WTC11 (cell line): ENCODE measurements at regions not wholly inside any gene's neighbourhood (a gene's known extent, or its start where the extent isn't known, plus 50 kb on each side); places are given as distances from the start of the nearest gene placed in this dataset.

ENCODE experiments used
- ATAC-seq: fragments of 200-7000 bp; cut with Tn5 transposase; 2 replicates; pipeline ENCODE4 v1.10.0; 2021; ENCODE audit warnings: mild to moderate bottlenecking, moderate library complexity
- CTCF ChIA-PET: fragments of 300-600 bp; sonication (Branson Sonifier 250); formaldehyde crosslinking; loops from one replicate; lab custom pipeline; 2021; ENCODE audit warnings: antibody characterized with exemption; lab: Charles Lee
- POLR2A ChIA-PET: fragments of 350-600 bp; sonication (Branson Sonifier 250); formaldehyde crosslinking; loops from one replicate; lab custom pipeline; 2021; ENCODE audit warnings: antibody characterized with exemption; lab: Charles Lee
- DNase-seq: peaks from one replicate; pipeline ENCODE4 v3.0.0; 2021; ENCODE audit warnings: low spot score
- H3K27ac Mint-ChIP-seq: 2 replicates; pipeline ENCODE4 v1.8.0; 2021; ENCODE audit warnings: mixed read lengths
- H3K27me3 Mint-ChIP-seq: 2 replicates; pipeline ENCODE4 v1.8.0; 2021; ENCODE audit warnings: low read depth, mild to moderate bottlenecking, moderate library complexity, mixed read lengths
- H3K36me3 Mint-ChIP-seq: 2 replicates; pipeline ENCODE4 v1.8.0; 2021; ENCODE audit warnings: mixed read lengths
- H3K4me1 Mint-ChIP-seq: 2 replicates; pipeline ENCODE4 v1.8.0; 2022; ENCODE audit warnings: mixed read lengths
- H3K4me3 Mint-ChIP-seq: 2 replicates; pipeline ENCODE4 v1.8.0; 2021; ENCODE audit warnings: mild to moderate bottlenecking, moderate library complexity, mixed read lengths
- H3K9me3 Mint-ChIP-seq: 2 replicates; pipeline ENCODE4 v1.8.0; 2021; ENCODE audit warnings: mixed read lengths
- AR ChIP-seq: fragments of 250-450 bp; sonication (Bioruptor Pico); IDR thresholded peaks from 2 replicates; pipeline ENCODE4 v1.9.0; 2021; ENCODE audit warnings: mild to moderate bottlenecking
- CTCF ChIP-seq: fragments of 200-600 bp; IDR thresholded peaks from 2 replicates; pipeline ENCODE4 v1.8.0; 2022; ENCODE audit warnings: antibody characterized with exemption
- E2F4 ChIP-seq: sonication (generic); formaldehyde crosslinking; IDR thresholded peaks from 2 replicates; pipeline ENCODE4 v1.8.1; 2022; ENCODE audit warnings: low read depth, mild to moderate bottlenecking, moderate library complexity, missing genetic modification reagents, borderline replicate concordance
- E2F5 ChIP-seq: sonication (generic); formaldehyde crosslinking; IDR thresholded peaks from 2 replicates; pipeline ENCODE4 v1.8.1; 2022; ENCODE audit warnings: mild to moderate bottlenecking, moderate library complexity, missing genetic modification reagents
- EMX1 ChIP-seq: fragments of 250-450 bp; sonication (Bioruptor Pico); IDR thresholded peaks from 2 replicates; pipeline ENCODE4 v1.8.0; 2021; ENCODE audit warnings: mild to moderate bottlenecking
- GRHL2 ChIP-seq: fragments of 250-450 bp; sonication (Bioruptor Pico); IDR thresholded peaks from 2 replicates; pipeline ENCODE4 v1.8.0; 2022; ENCODE audit warnings: mild to moderate bottlenecking, moderate library complexity; ENCODE audit not compliant: insufficient replicate concordance, severe bottlenecking
- HMGA2 ChIP-seq: fragments of 250-450 bp; sonication (Bioruptor Pico); IDR thresholded peaks from 2 replicates; pipeline ENCODE4 v1.4.0; 2021; ENCODE audit warnings: mild to moderate bottlenecking, moderate library complexity
- HMGXB4 ChIP-seq: sonication (generic); formaldehyde crosslinking; IDR thresholded peaks from 2 replicates; pipeline ENCODE4 v1.8.1; 2023; ENCODE audit warnings: mild to moderate bottlenecking, moderate library complexity, missing genetic modification reagents
- JAZF1 ChIP-seq: fragments of 250-450 bp; sonication (Bioruptor Pico); IDR thresholded peaks from 2 replicates; pipeline ENCODE4 v1.9.0; 2021; ENCODE audit warnings: moderate library complexity, mild to moderate bottlenecking, inconsistent platforms
- NFE2L1 ChIP-seq: sonication (generic); formaldehyde crosslinking; IDR thresholded peaks from 2 replicates; pipeline ENCODE4 v1.8.1; 2023; ENCODE audit warnings: missing genetic modification reagents
- NFYB ChIP-seq: sonication (generic); formaldehyde crosslinking; conservative IDR thresholded peaks from 2 replicates; pipeline ENCODE4 v1.8.0; 2022; ENCODE audit warnings: low read depth, missing genetic modification reagents
- OVOL2 ChIP-seq: fragments of 250-450 bp; sonication (Bioruptor Pico); IDR thresholded peaks from 2 replicates; pipeline ENCODE4 v1.9.0; 2021; ENCODE audit warnings: mild to moderate bottlenecking, borderline replicate concordance
- PRRX2 ChIP-seq: fragments of 250-450 bp; sonication (Bioruptor Pico); IDR thresholded peaks from 2 replicates; pipeline ENCODE4 v1.8.0; 2021; ENCODE audit warnings: mild to moderate bottlenecking
- STAT6 ChIP-seq: sonication (generic); formaldehyde crosslinking; conservative IDR thresholded peaks from 2 replicates; pipeline ENCODE4 v1.8.1; 2023; ENCODE audit warnings: mild to moderate bottlenecking, low read depth, missing genetic modification reagents, moderate library complexity
- TCF7 ChIP-seq: sonication (generic); formaldehyde crosslinking; IDR thresholded peaks from 2 replicates; pipeline ENCODE4 v1.8.0; 2022; ENCODE audit warnings: mild to moderate bottlenecking, low read depth, missing genetic modification reagents, moderate library complexity
- TEAD4 ChIP-seq: sonication (generic); formaldehyde crosslinking; IDR thresholded peaks from 2 replicates; pipeline ENCODE4 v1.8.0; 2022; ENCODE audit warnings: mild to moderate bottlenecking, missing genetic modification reagents
- TP53 ChIP-seq: sonication (generic); formaldehyde crosslinking; IDR thresholded peaks from 2 replicates; pipeline ENCODE4 v1.8.1; 2023; ENCODE audit warnings: mild to moderate bottlenecking, missing genetic modification reagents
- USF2 ChIP-seq: sonication (generic); formaldehyde crosslinking; IDR thresholded peaks from 2 replicates; pipeline ENCODE4 v1.8.1; 2023; ENCODE audit warnings: mild to moderate bottlenecking, missing genetic modification reagents, moderate library complexity
- ZBTB43 ChIP-seq: sonication (generic); formaldehyde crosslinking; IDR thresholded peaks from 2 replicates; pipeline ENCODE4 v1.8.1; 2023; ENCODE audit warnings: mild to moderate bottlenecking, missing genetic modification reagents
- ZNF219 ChIP-seq: sonication (generic); formaldehyde crosslinking; IDR thresholded peaks from 2 replicates; pipeline ENCODE4 v1.8.0; 2023; ENCODE audit warnings: missing genetic modification reagents, mild to moderate bottlenecking, borderline replicate concordance

GRCh38 chr9:36470643-36471290 is 70.7 kb upstream of the RNF38 start:
- TF ChIP-seq USF2 (CRISPR knock-in tag) (no peak), GRHL2 (no peak), HMGXB4 (CRISPR knock-in tag) (no peak), E2F5 (no peak), NFYB (no peak), E2F4 (CRISPR knock-in tag) (no peak), TCF7 (no peak), PRRX2 (no peak), JAZF1 (CRISPR knock-in tag) (no peak), EMX1 (no peak), TEAD4 (no peak), AR (CRISPR knock-in tag) (no peak), NFE2L1 (CRISPR knock-in tag) (no peak), ZBTB43 (CRISPR knock-in tag) (no peak), ZNF219 (CRISPR knock-in tag) (no peak), CTCF (no peak), HMGA2 (CRISPR knock-in tag) (no peak), TP53 (no peak), STAT6 (CRISPR knock-in tag) (no peak), OVOL2 (no peak)
- no peak overlapping the region for H3K4me3 Mint-ChIP-seq
- H3K4me1 Mint-ChIP-seq, result peaks cover 18% of the 10 kb centered on the region
- DNase-seq (no peak), ATAC-seq (no peak)
- 0 out of 2 replicates have a peak, but pooled peaks cover 4% of the 10 kb centered on the region for H3K36me3 Mint-ChIP-seq
- no peaks in the 10 kb centered on the region for H3K27me3 Mint-ChIP-seq
- peak overlapping the region; percentile 85 for H3K27ac Mint-ChIP-seq
- no peaks in the 10 kb centered on the region for H3K9me3 Mint-ChIP-seq
- ChIA-PET POLR2A (interaction anchor here (0.6 kb wide), 1 partner anchor 111 kb away, joined by 3 read pairs; no protein-coding TSS in a partner anchor), CTCF (interaction anchor here (0.6 kb wide), 1 partner anchor 55 kb away, joined by 3 read pairs; no protein-coding TSS in a partner anchor)
